Peyer's patch (tissue), 4 donors: ENCODE measurements at regions not wholly inside any gene's neighbourhood (a gene's known extent, or its start where the extent isn't known, plus 50 kb on each side); places are given as distances from the start of the nearest gene placed in this dataset.

Experiments
- DNase-seq, 3 donors: peaks; one replicate each; pipeline ENCODE4 v3.0.0-alpha.2; 2017 to 2019
- H3K27ac ChIP-seq, 4 donors: fragments of 200-600 bp; sonication (generic); one replicate each; pipeline ENCODE4 v1.5.1; 2016 to 2019
- H3K27me3 ChIP-seq, 2 donors: fragments of 200-600 bp; sonication (generic); one replicate each; pipeline ENCODE4 v1.5.1; 2019
- H3K36me3 ChIP-seq, 3 donors: fragments of 200-600 bp; sonication (generic); one replicate each; pipeline ENCODE4 v1.5.1; 2016 to 2019
- H3K4me1 ChIP-seq, 4 donors: fragments of 200-600 bp; sonication (generic); one replicate each; pipeline ENCODE4 v1.5.1; 2016 to 2019
- H3K4me3 ChIP-seq, 4 donors: fragments of 200-600 bp; sonication (generic); 1 replicate in 3 of 4; 2 replicates in 1 of 4; pipeline ENCODE4 v1.5.1; 2016 to 2019; ENCODE audit warnings: mild to moderate bottlenecking in 1 of 4
- H3K9me3 ChIP-seq, 4 donors: fragments of 200-600 bp; sonication (generic); one replicate each; pipeline ENCODE4 v1.5.1; 2016 to 2019; ENCODE audit warnings: mild to moderate bottlenecking in 1 of 4
- CTCF ChIP-seq, 6 experiments: fragments of 450-650 bp in 4 of 6; fragments of 200-600 bp in 2 of 6; sonication (generic) in 1 of 6; IDR thresholded peaks; one replicate each; pipeline ENCODE4 v1.5.1; 2017 to 2019; ENCODE audit warnings: antibody characterized with exemption in 6 of 6, mild to moderate bottlenecking in 3 of 6, moderate library complexity in 1 of 6
- POLR2A ChIP-seq, 2 donors: fragments of 450-650 bp; IDR thresholded peaks; one replicate each; pipeline ENCODE4 v1.5.1; 2017; ENCODE audit warnings: antibody characterized with exemption in 2 of 2, mild to moderate bottlenecking in 2 of 2, moderate library complexity in 2 of 2

- TF ChIP-seq POLR2A (IDR thresholded peaks at IDR 0.05) (no peak), CTCF (IDR thresholded peaks at IDR 0.05) (no peak)
- DNase-seq = no peak
- no peaks in the 10 kb centered on the region for H3K9me3 ChIP-seq
- no peaks in the 10 kb centered on the region for H3K27me3 ChIP-seq
- no peak overlapping the region for H3K27ac ChIP-seq
- no peaks in the 10 kb centered on the region for H3K4me1 ChIP-seq
- no peaks in the 10 kb centered on the region for H3K36me3 ChIP-seq
- no peak overlapping the region for H3K4me3 ChIP-seq
These were observed 413.6 kb upstream of the ID2 start for GRCh38 chr2:8268172-8268783.

GRCh38 chr2:8270699-8271098 lies 411.2 kb upstream of the ID2 start:
- TF ChIP-seq POLR2A (IDR thresholded peaks at IDR 0.05) (no peak), CTCF (IDR thresholded peaks at IDR 0.05) (no peak)
- Histone ChIP-seq H3K4me1 (no peaks in the 10 kb centered on the region), H3K9me3 (no peaks in the 10 kb centered on the region), H3K27ac (no peak overlapping the region), H3K4me3 (no peak overlapping the region), H3K36me3 (no peaks in the 10 kb centered on the region), H3K27me3 (no peaks in the 10 kb centered on the region)
- no peak for DNase-seq

- H3K9me3 ChIP-seq = no peaks in the 10 kb centered on the region
- DNase-seq = no peak
- no peaks in the 10 kb centered on the region for H3K36me3 ChIP-seq
- H3K27ac ChIP-seq = no peak overlapping the region
- no peaks in the 10 kb centered on the region for H3K4me1 ChIP-seq
- no peak for TF ChIP-seq POLR2A (IDR thresholded peaks at IDR 0.05)
- no peak for TF ChIP-seq CTCF (IDR thresholded peaks at IDR 0.05)
- H3K4me3 ChIP-seq = no peak overlapping the region
- H3K27me3 ChIP-seq = no peaks in the 10 kb centered on the region
These were observed 410.4 kb upstream of the ID2 start for GRCh38 chr2:8271461-8271860.

GRCh38 chr2:8276026-8276425 lies 405.8 kb upstream of the ID2 start:
- Histone ChIP-seq H3K36me3 (no peaks in the 10 kb centered on the region), H3K27me3 (no peaks in the 10 kb centered on the region), H3K9me3 (no peaks in the 10 kb centered on the region), H3K4me3 (no peak overlapping the region), H3K27ac (no peak overlapping the region), H3K4me1 (no peaks in the 10 kb centered on the region)
- no peak for DNase-seq
- TF ChIP-seq POLR2A (IDR thresholded peaks at IDR 0.05) (no peak), CTCF (IDR thresholded peaks at IDR 0.05) (no peak)

- H3K9me3 ChIP-seq = no peaks in the 10 kb centered on the region
- no peak overlapping the region for H3K4me3 ChIP-seq
- no peaks in the 10 kb centered on the region for H3K27me3 ChIP-seq
- peaks cover 0 to 4% (median 0%) of the 10 kb centered on the region in 4 donors for H3K4me1 ChIP-seq
- TF ChIP-seq POLR2A (IDR thresholded peaks at IDR 0.05) (no peak), CTCF (IDR thresholded peaks at IDR 0.05) (no peak)
- no peak for DNase-seq
- H3K27ac ChIP-seq = no peak overlapping the region
- H3K36me3 ChIP-seq = no peaks in the 10 kb centered on the region
These were observed 403.8 kb upstream of the ID2 start for GRCh38 chr2:8277921-8278571.
